H9 (cell line): ENCODE measurements at regions not wholly inside any gene's neighbourhood (a gene's known extent, or its start where the extent isn't known, plus 50 kb on each side); places are given as distances from the start of the nearest gene placed in this dataset.

Experiments used
- DNase-seq: peaks from one replicate; pipeline ENCODE4 v3.0.0-alpha.2; 2017
- H2AFZ ChIP-seq: one replicate; pipeline ENCODE4 v1.6.1; 2013; ENCODE audit warnings: mild to moderate bottlenecking, low read length, control low read depth, moderate library complexity
- H2AK5ac ChIP-seq: 2 replicates; pipeline ENCODE4 v1.6.1; 2013; ENCODE audit warnings: low read length, control low read depth, mixed read lengths; ENCODE audit not compliant: insufficient read length
- H2BK120ac ChIP-seq: one replicate; pipeline ENCODE4 v1.6.1; 2013; ENCODE audit warnings: low read depth, mild to moderate bottlenecking, low read length, control low read depth, inconsistent platforms; ENCODE audit not compliant: poor library complexity, severe bottlenecking
- H2BK12ac ChIP-seq: 2 replicates; pipeline ENCODE4 v1.6.1; 2013; ENCODE audit warnings: low read length, control low read depth, mixed read lengths, low read depth; ENCODE audit not compliant: insufficient read length
- H2BK15ac ChIP-seq: 2 replicates; pipeline ENCODE4 v1.6.1; 2013; ENCODE audit warnings: low read depth, low read length, control low read depth
- H2BK20ac ChIP-seq: one replicate; pipeline ENCODE4 v1.6.1; 2013; ENCODE audit warnings: low read depth, mild to moderate bottlenecking, low read length, control low read depth, inconsistent platforms; ENCODE audit not compliant: poor library complexity, severe bottlenecking
- H2BK5ac ChIP-seq: 2 replicates; pipeline ENCODE4 v1.6.1; 2013; ENCODE audit warnings: low read length, control low read depth, mixed read lengths; ENCODE audit not compliant: insufficient read length
- H3K14ac ChIP-seq: 2 replicates; pipeline ENCODE4 v1.6.1; 2013; ENCODE audit warnings: low read length, control low read depth; ENCODE audit not compliant: insufficient read depth
- H3K18ac ChIP-seq: 2 replicates; pipeline ENCODE4 v1.6.1; 2013; ENCODE audit warnings: low read depth, mild to moderate bottlenecking, mixed read lengths, low read length, control low read depth; ENCODE audit not compliant: insufficient read length
- H3K23ac ChIP-seq: 2 replicates; pipeline ENCODE4 v1.6.1; 2013; ENCODE audit warnings: low read length, control low read depth, mixed read lengths, low read depth; ENCODE audit not compliant: insufficient read length
- H3K23me2 ChIP-seq: 2 replicates; pipeline ENCODE4 v1.6.1; 2013; ENCODE audit warnings: low read depth, mild to moderate bottlenecking, mixed read lengths, low read length, control low read depth; ENCODE audit not compliant: insufficient read length, poor library complexity, severe bottlenecking
- H3K27ac ChIP-seq: 2 replicates; pipeline ENCODE4 v1.5.1; 2013; ENCODE audit warnings: low read length, control low read depth, mixed read lengths, low read depth; ENCODE audit not compliant: insufficient read length
- H3K27me3 ChIP-seq: 2 replicates; pipeline ENCODE4 v1.6.1; 2013; ENCODE audit warnings: low read length, control low read depth, inconsistent platforms; ENCODE audit not compliant: insufficient read depth
- H3K4ac ChIP-seq: 2 replicates; pipeline ENCODE4 v1.6.1; 2013; ENCODE audit warnings: low read depth, mild to moderate bottlenecking, control low read depth, inconsistent platforms, low read length, moderate library complexity
- H3K4me1 ChIP-seq: 2 replicates; pipeline ENCODE4 v1.6.1; 2013; ENCODE audit warnings: low read length, control low read depth, inconsistent platforms; ENCODE audit not compliant: insufficient read depth
- H3K4me2 ChIP-seq: 2 replicates; pipeline ENCODE4 v1.6.1; 2013; ENCODE audit warnings: low read length, control low read depth, mixed read lengths; ENCODE audit not compliant: insufficient read length, insufficient read depth
- H3K56ac ChIP-seq: 2 replicates; pipeline ENCODE4 v1.6.1; 2013; ENCODE audit warnings: low read depth, mild to moderate bottlenecking, mixed read lengths, low read length, control low read depth; ENCODE audit not compliant: insufficient read length
- H3K79me1 ChIP-seq: 2 replicates; pipeline ENCODE4 v1.6.1; 2013; ENCODE audit warnings: low read depth, mild to moderate bottlenecking, moderate library complexity, low read length, control low read depth, inconsistent platforms; ENCODE audit not compliant: insufficient read depth, poor library complexity, severe bottlenecking
- H3K79me2 ChIP-seq: 2 replicates; pipeline ENCODE4 v1.6.1; 2013; ENCODE audit warnings: low read length, control low read depth, inconsistent platforms; ENCODE audit not compliant: insufficient read depth
- H3K9ac ChIP-seq: 2 replicates; pipeline ENCODE4 v1.6.1; 2013; ENCODE audit warnings: low read length, control low read depth, mixed read lengths; ENCODE audit not compliant: insufficient read length; ENCODE audit errors: extremely low read depth
- H3K9me3 ChIP-seq: one replicate; pipeline ENCODE4 v1.6.1; 2013; ENCODE audit warnings: low read depth, low read length, inconsistent platforms; ENCODE audit not compliant: control insufficient read depth
- H3T11ph ChIP-seq: one replicate; pipeline ENCODE4 v1.6.1; 2013; ENCODE audit warnings: mild to moderate bottlenecking, low read length, control low read depth, inconsistent platforms
- H4K20me1 ChIP-seq: one replicate; pipeline ENCODE4 v1.6.1; 2013; ENCODE audit not compliant: control insufficient read depth, insufficient read length, insufficient read depth
- H4K5ac ChIP-seq: 2 replicates; pipeline ENCODE4 v1.6.1; 2013; ENCODE audit warnings: low read depth, mild to moderate bottlenecking, mixed read lengths, low read length, control low read depth; ENCODE audit not compliant: insufficient read length
- H4K8ac ChIP-seq: replicated peaks from 2 replicates; pipeline ENCODE4 v1.6.1; 2013; ENCODE audit warnings: low read length, control low read depth, mixed read lengths, low read depth; ENCODE audit not compliant: insufficient read length
- H4K91ac ChIP-seq: 2 replicates; pipeline ENCODE4 v1.6.1; 2013; ENCODE audit warnings: low read depth, mild to moderate bottlenecking, moderate library complexity, mixed read lengths, low read length, control low read depth; ENCODE audit not compliant: insufficient read length
- H3K27ac Mint-ChIP-seq, 3 experiments: 2 replicates in 2 of 3; 3 replicates in 1 of 3; pipeline ENCODE4 v1.8.0; 2020 to 2021; ENCODE audit warnings: mixed read lengths in 3 of 3, mild to moderate bottlenecking in 1 of 3, moderate library complexity in 1 of 3
- H3K27me3 Mint-ChIP-seq: 2 replicates; pipeline ENCODE4 v1.8.0; 2021; ENCODE audit warnings: low read depth, mild to moderate bottlenecking, moderate library complexity, mixed read lengths
- H3K36me3 Mint-ChIP-seq, 3 experiments: 2 replicates in 2 of 3; 3 replicates in 1 of 3; pipeline ENCODE4 v1.8.0; 2020 to 2021; ENCODE audit warnings: low read depth in 3 of 3, mixed read lengths in 3 of 3; ENCODE audit not compliant: insufficient read depth in 1 of 3
- H3K4me1 Mint-ChIP-seq, 2 experiments: 2 replicates each; pipeline ENCODE4 v1.8.0; 2020; ENCODE audit warnings: mixed read lengths in 2 of 2
- H3K4me3 Mint-ChIP-seq, 2 experiments: 2 replicates in 1 of 2; 3 replicates in 1 of 2; pipeline ENCODE4 v1.8.0; 2020 to 2021; ENCODE audit warnings: mild to moderate bottlenecking in 2 of 2, mixed read lengths in 2 of 2, moderate library complexity in 1 of 2
- H3K9me3 Mint-ChIP-seq, 2 experiments: 2 replicates in 1 of 2; 3 replicates in 1 of 2; pipeline ENCODE4 v1.8.0; 2020; ENCODE audit warnings: mild to moderate bottlenecking in 2 of 2, mixed read lengths in 2 of 2, moderate library complexity in 1 of 2
- WGBS: extraction: QIAGEN DNeasy Blood & Tissue Kit; methylation state at CpG from one replicate; pipeline ENCODE4 v1.1.7; 2013; ENCODE audit warnings: missing lambda C conversion rate, low lambda C conversion rate, mixed read lengths; ENCODE audit not compliant: insufficient read length; ENCODE audit errors: extremely low coverage; 5-methylcytosine and 5-hydroxymethylcytosine counted together
- TF ChIP-seq, protein P1 (sequence below): fragments of 200-600 bp; sonication (generic); conservative IDR thresholded peaks from 3 replicates; pipeline ENCODE4 v1.8.0; 2021; ENCODE audit warnings: antibody characterized with exemption, mild to moderate bottlenecking

DNA sequence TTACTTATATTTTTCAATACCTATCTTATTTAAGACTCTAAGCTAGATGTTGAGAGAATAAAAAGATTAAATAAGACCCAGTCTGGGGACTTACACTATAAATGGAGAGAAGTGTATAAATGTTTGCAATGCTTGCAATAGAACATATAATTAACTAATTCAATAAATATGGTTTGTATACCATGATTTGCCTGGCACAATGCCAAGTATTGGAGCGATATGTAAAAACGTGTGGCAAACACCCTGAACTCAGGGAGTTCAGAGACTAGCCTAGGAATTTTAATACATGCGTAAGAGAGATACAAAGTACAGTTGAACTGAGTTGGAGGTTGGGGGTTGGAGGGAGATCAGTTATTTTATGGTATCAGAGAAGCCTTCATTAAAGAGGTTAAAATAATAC, 251.8 kb upstream of the DDX18 start:
- Histone ChIP-seq H4K5ac (no peak overlapping the region), H2BK20ac (no peak overlapping the region), H3K9ac (no peak overlapping the region), H4K20me1 (no peaks in the 10 kb centered on the region), H3K79me1 (no peaks in the 10 kb centered on the region), H3K79me2 (no peaks in the 10 kb centered on the region), H4K91ac (no peak overlapping the region), H3K4me2 (no peak overlapping the region), H3T11ph (no peak overlapping the region), H3K23ac (no peak overlapping the region), H3K18ac (no peak overlapping the region), H2BK12ac (no peak overlapping the region), H3K27me3 (no peaks in the 10 kb centered on the region), H3K14ac (no peak overlapping the region), H3K4me1 (no peaks in the 10 kb centered on the region; the same call in 1 of the 2 replicates), H2AFZ (no peak overlapping the region), H3K23me2 (no peaks in the 10 kb centered on the region), H3K4ac (no peak overlapping the region), H4K8ac (no peak overlapping the region), H2BK5ac (no peak overlapping the region), H3K9me3 (no peaks in the 10 kb centered on the region), H2BK15ac (no peak overlapping the region), H3K56ac (no peak overlapping the region), H2AK5ac (no peak overlapping the region), H3K27ac (no peak overlapping the region), H2BK120ac (no peak overlapping the region)
- TF ChIP-seq, protein P1, sequence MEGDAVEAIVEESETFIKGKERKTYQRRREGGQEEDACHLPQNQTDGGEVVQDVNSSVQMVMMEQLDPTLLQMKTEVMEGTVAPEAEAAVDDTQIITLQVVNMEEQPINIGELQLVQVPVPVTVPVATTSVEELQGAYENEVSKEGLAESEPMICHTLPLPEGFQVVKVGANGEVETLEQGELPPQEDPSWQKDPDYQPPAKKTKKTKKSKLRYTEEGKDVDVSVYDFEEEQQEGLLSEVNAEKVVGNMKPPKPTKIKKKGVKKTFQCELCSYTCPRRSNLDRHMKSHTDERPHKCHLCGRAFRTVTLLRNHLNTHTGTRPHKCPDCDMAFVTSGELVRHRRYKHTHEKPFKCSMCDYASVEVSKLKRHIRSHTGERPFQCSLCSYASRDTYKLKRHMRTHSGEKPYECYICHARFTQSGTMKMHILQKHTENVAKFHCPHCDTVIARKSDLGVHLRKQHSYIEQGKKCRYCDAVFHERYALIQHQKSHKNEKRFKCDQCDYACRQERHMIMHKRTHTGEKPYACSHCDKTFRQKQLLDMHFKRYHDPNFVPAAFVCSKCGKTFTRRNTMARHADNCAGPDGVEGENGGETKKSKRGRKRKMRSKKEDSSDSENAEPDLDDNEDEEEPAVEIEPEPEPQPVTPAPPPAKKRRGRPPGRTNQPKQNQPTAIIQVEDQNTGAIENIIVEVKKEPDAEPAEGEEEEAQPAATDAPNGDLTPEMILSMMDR, result no peak
- Mint-ChIP-seq H3K4me3 (no peak overlapping the region), H3K27ac (no peak overlapping the region), H3K9me3 (peaks cover 7 to 12% of the 10 kb centered on the region in 2 experiments), H3K36me3 (peaks cover 8 to 16% (median 10%) of the 10 kb centered on the region in 3 experiments), H3K4me1 (peaks cover 3 to 4% of the 10 kb centered on the region in 2 experiments), H3K27me3 (no peaks in the 10 kb centered on the region)
- WGBS, result no CpG with 5 or more reads among the region's 3 CpGs
- DNase-seq, result no peak
